ENCODE measurements at regions not wholly inside any gene's neighbourhood (a gene's known extent, or its start where the extent isn't known, plus 50 kb on each side); places are given as distances from the start of the nearest gene placed in this dataset.

DNA sequence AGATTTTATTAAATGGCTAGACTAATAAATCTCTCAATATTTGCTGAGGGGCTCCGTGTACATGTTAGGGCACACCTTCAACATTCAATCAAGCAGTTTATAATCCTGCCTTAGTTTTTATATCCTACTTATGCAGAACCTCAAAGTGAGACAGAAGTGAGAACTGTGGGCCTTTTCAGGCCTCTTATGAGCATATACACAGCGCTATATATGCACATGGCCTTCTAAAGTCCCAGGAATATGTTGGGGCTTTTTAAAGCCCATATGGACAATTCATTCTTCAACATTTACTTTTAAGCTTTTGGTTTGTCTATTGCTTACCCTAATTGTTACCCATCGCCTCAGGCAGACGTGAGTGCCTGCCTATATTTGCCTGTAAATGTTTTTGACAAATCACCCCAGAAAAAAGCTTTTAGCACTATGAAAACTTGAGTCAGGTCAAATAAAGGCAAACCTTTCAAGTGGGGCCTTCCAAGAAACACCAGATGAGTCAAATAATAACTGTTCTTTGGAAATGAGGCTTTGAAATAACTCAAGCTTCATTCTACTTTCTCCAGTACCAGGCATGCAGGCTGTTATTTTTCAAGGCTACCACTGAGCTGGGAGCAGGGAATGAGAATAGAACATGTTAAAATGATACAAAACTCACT, 58.2 kb downstream of the ESM1 start:
- DNase-seq (ENCODE audit: low spot score), result no peak

- no peak for DNase-seq (ENCODE audit: low spot score)
Observed at GRCh38 chr5:54924487-54924886, 60.9 kb downstream of the ESM1 start.

- no peak for DNase-seq (ENCODE audit: low spot score)
Observed at GRCh38 chr5:54917323-54917722, 68.1 kb downstream of the ESM1 start.

DNA sequence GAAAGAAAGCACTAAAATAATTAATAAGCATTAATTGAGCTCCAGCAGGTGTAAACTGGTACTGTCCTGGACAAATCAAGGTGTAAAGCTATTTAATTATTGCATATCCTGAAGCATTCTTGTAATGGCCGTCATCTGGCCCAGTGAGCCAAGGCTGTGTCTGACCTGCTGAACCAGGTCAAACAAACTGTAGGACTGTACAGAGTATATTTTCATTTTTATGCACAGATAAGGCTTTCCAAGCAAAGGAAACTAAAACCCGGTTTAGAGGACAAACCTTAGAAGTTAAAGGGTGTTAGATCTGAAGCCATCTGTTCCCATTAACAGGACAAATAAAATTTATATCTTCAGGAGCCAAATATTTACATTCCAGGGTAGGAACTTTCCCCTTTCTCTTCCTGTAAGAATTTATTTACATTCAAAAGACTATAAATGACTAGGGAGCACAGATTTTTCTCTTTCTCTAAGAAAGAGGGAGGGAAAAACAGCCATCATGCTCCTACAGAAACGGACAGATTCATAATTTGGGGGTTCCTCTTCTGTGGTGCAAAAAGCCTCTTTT, 69.8 kb downstream of the ESM1 start:
- DNase-seq (ENCODE audit: low spot score), result no peak

- no peak for DNase-seq (ENCODE audit: low spot score)
Observed at GRCh38 chr5:54912021-54912420, 73.4 kb downstream of the ESM1 start.

GRCh38 chr5:54909911-54910870, 75.2 kb downstream of the ESM1 start:
- DNase-seq (ENCODE audit: low spot score), result no peak

GRCh38 chr5:54908774-54909525, 76.4 kb downstream of the ESM1 start:
- no peak for DNase-seq (ENCODE audit: low spot score)

GRCh38 chr5:54905942-54906537, 79.4 kb downstream of the ESM1 start:
- peak; percentile 66 for DNase-seq (ENCODE audit: low spot score)

DNA sequence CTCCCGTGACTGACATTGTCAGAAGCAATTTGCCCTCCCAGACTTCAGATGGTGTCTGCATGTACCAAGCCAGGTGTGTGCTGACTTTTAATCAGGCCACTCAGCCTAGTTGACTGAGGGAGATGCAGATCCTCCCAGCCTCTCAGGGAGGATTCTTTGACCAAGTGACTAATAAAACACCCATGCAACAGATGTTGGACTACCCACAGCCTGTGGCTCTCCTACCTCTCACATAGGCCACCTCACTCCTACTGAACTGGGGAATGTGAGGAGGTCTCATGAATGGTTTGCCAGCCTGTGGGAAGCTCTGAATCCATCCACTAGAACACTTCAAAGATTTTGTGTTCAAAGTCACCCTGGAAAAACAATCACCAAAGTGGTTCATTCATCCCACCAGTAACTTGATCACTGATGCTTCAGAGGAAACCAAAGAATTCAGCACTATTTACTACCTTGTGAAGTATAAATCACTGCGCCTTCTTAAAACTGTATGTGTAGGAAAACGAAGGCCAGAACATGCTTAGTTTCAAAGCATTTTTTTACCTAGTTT, 80.1 kb downstream of the ESM1 start:
- DNase-seq (ENCODE audit: low spot score), result no peak

- no peak for DNase-seq (ENCODE audit: low spot score)
Observed at GRCh38 chr5:54904425-54904824, 81.0 kb downstream of the ESM1 start.

DNA sequence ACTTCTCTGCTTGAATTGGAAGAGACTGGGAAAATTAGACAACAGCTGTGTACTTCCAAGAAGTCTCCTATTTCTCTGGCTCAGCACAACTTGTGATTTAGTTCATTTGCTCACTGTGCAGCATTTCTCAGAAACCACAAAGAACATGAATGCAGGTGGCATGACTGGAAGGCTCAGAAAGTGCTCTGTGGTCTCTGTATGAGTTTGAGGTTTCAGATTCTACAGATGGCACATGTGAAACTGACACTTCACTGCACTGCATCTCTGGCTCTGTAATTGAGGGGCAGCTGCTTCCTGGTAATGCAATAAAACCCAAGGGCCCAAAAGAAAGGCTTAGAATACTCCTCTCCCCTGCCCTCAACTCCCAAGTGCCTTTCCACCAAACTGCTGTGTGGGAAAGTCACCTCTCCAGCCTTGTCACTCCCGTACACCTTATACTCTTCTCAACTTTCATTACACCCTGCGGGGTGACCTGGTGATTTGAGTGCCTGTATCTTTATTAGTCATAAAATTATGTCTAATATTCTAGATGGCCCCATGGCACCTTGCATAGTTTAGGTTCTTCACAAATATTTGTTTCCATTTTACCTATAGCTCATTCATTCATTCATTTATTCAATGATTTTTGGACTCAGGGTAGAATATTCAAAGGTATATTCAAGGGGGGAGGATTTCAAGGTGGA, 82.5 kb downstream of the ESM1 start:
- DNase-seq (ENCODE audit: low spot score), result peak; percentile 14

- DNase-seq (ENCODE audit: low spot score), result no peak
Observed at GRCh38 chr5:54900984-54901725, 84.2 kb downstream of the ESM1 start.

DNA sequence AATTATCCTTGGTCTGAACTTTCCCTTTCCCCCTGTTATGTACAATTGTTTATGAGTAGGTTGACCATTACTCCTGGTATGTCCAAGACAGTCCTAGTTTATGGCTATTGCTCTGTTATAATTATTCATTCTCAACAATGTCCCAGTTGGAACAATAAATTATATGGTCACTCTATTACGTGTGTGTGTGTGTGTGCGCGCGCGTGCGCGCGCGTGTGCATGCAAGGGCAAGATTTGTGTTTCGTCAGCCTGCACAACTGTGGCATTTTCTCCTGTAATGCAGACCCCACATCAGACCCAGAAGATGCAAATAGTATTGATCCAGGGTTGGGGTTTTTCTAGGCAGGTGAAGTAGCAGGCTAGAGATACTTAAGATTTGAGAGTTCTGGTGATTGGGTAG, 88.4 kb downstream of the ESM1 start:
- DNase-seq (ENCODE audit: low spot score), result no peak

DNA sequence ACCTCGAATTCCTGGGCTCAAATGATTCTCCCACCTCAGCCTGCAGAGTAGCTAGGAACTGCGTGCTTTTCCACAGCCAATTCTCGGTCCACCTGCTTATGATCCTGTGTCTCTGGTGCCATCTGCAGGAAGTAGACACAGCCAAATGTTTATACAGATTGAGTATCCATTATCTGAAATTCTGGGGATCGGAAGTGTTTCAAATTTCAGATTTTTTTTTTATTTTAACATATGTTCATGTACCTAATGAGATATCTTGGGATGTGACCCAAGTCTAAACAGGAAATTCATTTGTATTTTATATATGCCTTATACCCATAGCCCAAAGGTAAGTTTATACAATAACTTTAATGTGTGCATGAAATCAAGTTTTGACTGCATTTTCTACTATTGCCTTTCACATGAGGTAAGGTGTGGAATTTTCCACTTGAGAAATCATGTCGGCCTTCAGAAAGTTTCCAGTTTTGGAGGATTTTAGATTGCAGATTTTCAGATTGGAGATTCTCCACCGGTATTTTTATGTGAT, 89.5 kb downstream of the ESM1 start:
- DNase-seq (ENCODE audit: low spot score), result no peak

DNA sequence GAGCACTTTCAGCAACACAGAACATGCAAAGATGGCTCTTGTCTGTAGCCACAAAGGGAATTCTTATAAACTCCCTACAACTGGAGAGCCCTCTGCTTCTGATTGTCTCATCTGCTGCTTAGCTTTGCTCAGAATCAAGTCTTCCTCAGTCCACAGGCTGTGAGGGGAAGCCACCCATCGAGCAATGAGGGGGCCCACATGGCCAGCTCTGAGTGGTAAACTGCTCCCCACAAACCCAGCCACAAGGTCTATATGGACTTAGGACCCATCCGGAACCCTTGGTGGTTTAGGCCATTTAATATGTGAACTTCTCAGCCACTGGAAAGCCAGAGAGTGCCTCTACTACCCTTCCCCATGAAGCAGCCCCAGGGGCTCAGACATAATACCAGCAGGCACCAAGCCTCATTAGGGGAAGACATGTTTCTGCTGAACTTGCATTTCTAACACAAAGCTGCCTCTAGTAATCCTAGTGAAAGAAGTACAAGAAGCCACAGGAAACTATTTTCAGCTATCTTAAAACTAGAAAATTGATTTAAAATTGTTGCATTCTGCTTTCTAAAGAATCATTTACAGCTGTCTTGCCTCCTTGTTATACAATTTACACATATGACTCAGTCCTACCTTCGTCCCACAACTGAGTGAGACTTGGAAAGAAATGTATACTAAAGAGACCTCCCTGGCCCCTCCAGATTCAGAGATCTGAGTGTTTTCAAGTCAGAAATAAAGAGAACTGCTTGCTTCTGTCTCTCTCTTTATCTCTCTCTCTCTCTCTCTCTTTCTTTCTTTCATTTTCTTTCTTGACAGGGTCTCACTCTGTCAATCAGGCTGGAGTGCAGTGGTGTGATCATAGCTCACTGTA, 90.2 kb downstream of the ESM1 start:
- no peak for DNase-seq (ENCODE audit: low spot score)

GRCh38 chr5:54889826-54890225, 95.6 kb downstream of the ESM1 start:
- no peak for DNase-seq (ENCODE audit: low spot score)

GRCh38 chr5:54887663-54888062, 97.7 kb downstream of the ESM1 start:
- no peak for DNase-seq (ENCODE audit: low spot score)

DNA sequence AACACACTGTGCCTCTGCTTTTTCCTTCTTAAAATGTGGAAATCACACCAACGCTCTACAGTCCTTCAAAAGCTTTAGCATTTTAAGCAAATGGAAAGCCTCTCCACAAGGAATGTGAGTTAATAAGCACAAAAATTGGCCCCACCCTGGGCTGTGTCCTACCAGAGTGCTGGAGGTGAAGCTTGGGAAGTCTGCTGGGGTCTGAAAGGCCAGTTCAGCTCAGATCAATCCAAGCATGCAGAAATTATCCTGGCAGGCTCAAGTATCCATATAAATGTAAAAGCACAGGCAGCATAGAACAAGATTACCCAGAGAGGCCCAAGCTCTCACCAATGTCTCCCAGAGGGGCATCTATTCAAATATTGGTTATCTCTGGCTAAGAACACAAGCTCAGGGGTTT, 98.5 kb downstream of the ESM1 start:
- no peak for DNase-seq (ENCODE audit: low spot score)

- DNase-seq (ENCODE audit: low spot score), result no peak
Observed at GRCh38 chr5:54885636-54886035, 99.8 kb downstream of the ESM1 start.

Data from CD4-positive, alpha-beta T cell treated with Interleukin-2 at 100 ng/mL for 4 hours (primary cell).